CD14-positive monocyte (primary cell): ENCODE measurements at regions not wholly inside any gene's neighbourhood (a gene's known extent, or its start where the extent isn't known, plus 50 kb on each side); places are given as distances from the start of the nearest gene placed in this dataset.

ENCODE experiments used
- DNase-seq, 3 donors: peaks; one replicate each; pipeline ENCODE4 v3.0.0-alpha.2; 2011 to 2022
- H2AFZ ChIP-seq: 2 replicates; pipeline ENCODE4 v1.6.0; 2012; ENCODE audit warnings: mild to moderate bottlenecking, low read depth, low read length, inconsistent platforms; ENCODE audit not compliant: insufficient read depth, poor library complexity, severe bottlenecking
- H3K27ac ChIP-seq, 2 donors: 1 replicate in 1 of 2; 2 replicates in 1 of 2; pipeline ENCODE4 v1.5.1; 2012 to 2013; ENCODE audit warnings: low read length in 2 of 2, control low read depth in 1 of 2, inconsistent platforms in 1 of 2, low read depth in 1 of 2, mild to moderate bottlenecking in 1 of 2
- H3K27me3 ChIP-seq, 2 donors: one replicate each; pipeline versions ENCODE4 v1.6.0 to v1.6.1; 2011 to 2013; ENCODE audit warnings: low read length in 2 of 2; ENCODE audit not compliant: control insufficient read depth in 2 of 2, insufficient read depth in 2 of 2
- H3K36me3 ChIP-seq, 2 donors: replicated peaks in 1 of 2; 1 replicate in 1 of 2; 2 replicates in 1 of 2; pipeline versions ENCODE4 v1.5.1 to v1.6.1; 2012 to 2013; ENCODE audit warnings: low read length in 2 of 2, control low read depth in 1 of 2, inconsistent platforms in 1 of 2, mild to moderate bottlenecking in 1 of 2; ENCODE audit not compliant: insufficient read depth in 2 of 2, control insufficient read depth in 1 of 2
- H3K4me1 ChIP-seq, 2 donors: 1 replicate in 1 of 2; 2 replicates in 1 of 2; pipeline versions ENCODE4 v1.5.1 to v1.6.1; 2012 to 2013; ENCODE audit warnings: low read length in 2 of 2, control low read depth in 1 of 2, inconsistent platforms in 1 of 2, mild to moderate bottlenecking in 1 of 2, moderate library complexity in 1 of 2; ENCODE audit not compliant: insufficient read depth in 2 of 2, control insufficient read depth in 1 of 2
- H3K4me2 ChIP-seq: replicated peaks from 2 replicates; pipeline ENCODE3; 2012; ENCODE audit warnings: low read length, moderate library complexity, mild to moderate bottlenecking; ENCODE audit not compliant: poor library complexity, severe bottlenecking; ENCODE audit errors: extremely low read depth
- H3K4me3 ChIP-seq, 3 experiments: fragments of 200-600 bp in 1 of 3; sonication (generic) in 1 of 3; replicated peaks in 1 of 3; 1 replicate in 2 of 3; 2 replicates in 1 of 3; pipeline ENCODE4 v1.5.1; 2011 to 2013; ENCODE audit warnings: low read length in 3 of 3, mild to moderate bottlenecking in 3 of 3, control low read depth in 2 of 3, low read depth in 2 of 3, inconsistent platforms in 1 of 3, moderate library complexity in 1 of 3
- H3K79me2 ChIP-seq: 2 replicates; pipeline ENCODE4 v1.6.0; 2012; ENCODE audit warnings: mild to moderate bottlenecking, control low read depth, inconsistent platforms, low read length, moderate library complexity; ENCODE audit not compliant: insufficient read depth
- H3K9ac ChIP-seq: 2 replicates; pipeline ENCODE4 v1.6.0; 2017; ENCODE audit warnings: low read length, mild to moderate bottlenecking; ENCODE audit not compliant: insufficient read depth, poor library complexity, severe bottlenecking
- H3K9me3 ChIP-seq, 2 donors: replicated peaks in 1 of 2; 1 replicate in 1 of 2; 2 replicates in 1 of 2; pipeline versions ENCODE4 v1.5.1 to v1.6.1; 2012 to 2013; ENCODE audit warnings: low read length in 2 of 2, control low read depth in 1 of 2; ENCODE audit not compliant: control insufficient read depth in 1 of 2, insufficient read depth in 1 of 2
- H4K20me1 ChIP-seq: 2 replicates; pipeline ENCODE4 v1.6.0; 2012; ENCODE audit warnings: mild to moderate bottlenecking, low read length, control low read depth, moderate library complexity; ENCODE audit not compliant: insufficient read depth
- H3K27ac Mint-ChIP-seq, 7 donors: one replicate each; pipeline ENCODE4 v1.8.0; 2020; ENCODE audit warnings: mild to moderate bottlenecking in 7 of 7, mixed read lengths in 7 of 7, moderate library complexity in 6 of 7, inconsistent platforms in 2 of 7
- H3K27me3 Mint-ChIP-seq, 3 donors: one replicate each; pipeline ENCODE4 v1.8.0; 2021 to 2022; ENCODE audit warnings: low read depth in 3 of 3, mild to moderate bottlenecking in 3 of 3, mixed read lengths in 3 of 3, moderate library complexity in 3 of 3, inconsistent platforms in 1 of 3
- H3K36me3 Mint-ChIP-seq, 2 donors: one replicate each; pipeline ENCODE4 v1.8.0; 2020; ENCODE audit warnings: mixed read lengths in 2 of 2, inconsistent platforms in 1 of 2, mild to moderate bottlenecking in 1 of 2
- H3K4me1 Mint-ChIP-seq: one replicate; pipeline ENCODE4 v1.8.0; 2020; ENCODE audit warnings: mild to moderate bottlenecking, mixed read lengths
- H3K4me3 Mint-ChIP-seq, 2 donors: one replicate each; pipeline ENCODE4 v1.8.0; 2020; ENCODE audit warnings: mild to moderate bottlenecking in 2 of 2, mixed read lengths in 2 of 2, moderate library complexity in 1 of 2
- H3K9me3 Mint-ChIP-seq, 7 donors: one replicate each; pipeline ENCODE4 v1.8.0; 2020 to 2022; ENCODE audit warnings: mixed read lengths in 7 of 7, mild to moderate bottlenecking in 6 of 7, moderate library complexity in 6 of 7, inconsistent platforms in 2 of 7
- CTCF ChIP-seq: fragments of 200-600 bp; IDR thresholded peaks from one replicate; pipeline ENCODE4 v1.8.0; 2022; ENCODE audit warnings: antibody characterized with exemption, mild to moderate bottlenecking
- WGBS: methylation state at CpG from one replicate; pipeline ENCODE4 v1.1.5; 2013; ENCODE audit warnings: missing lambda C conversion rate; ENCODE audit not compliant: insufficient coverage; 5-methylcytosine and 5-hydroxymethylcytosine counted together
- intact Hi-C, 2 donors: fragments of 100-400 bp; cut with micrococcal nuclease; formaldehyde crosslinking; loops; one replicate each; pipeline versions ENCODE4 v1.15.0 to v1.15.1; 2023

- H3K9ac ChIP-seq: no peak overlapping the region
- no peaks in the 10 kb centered on the region for H3K27me3 ChIP-seq
- no peaks in the 10 kb centered on the region for H3K79me2 ChIP-seq
- Mint-ChIP-seq H3K27me3 (peaks cover 0 to 4% (median 2%) of the 10 kb centered on the region in 3 donors), H3K36me3 (no peaks in the 10 kb centered on the region), H3K4me3 (no peak overlapping the region), H3K4me1 (no peaks in the 10 kb centered on the region), H3K27ac (no peak overlapping the region), H3K9me3 (peaks cover 0 to 8% (median 2%) of the 10 kb centered on the region in 7 donors)
- no peaks in the 10 kb centered on the region for H4K20me1 ChIP-seq
- no peak for TF ChIP-seq CTCF
- H3K4me1 ChIP-seq: no peaks in the 10 kb centered on the region
- intact Hi-C loops: no loop called here
- no peak overlapping the region for H3K4me3 ChIP-seq
- H3K36me3 ChIP-seq: no peaks in the 10 kb centered on the region
- DNase-seq: no peak
- no peak overlapping the region for H3K4me2 ChIP-seq
- H3K9me3 ChIP-seq: no peaks in the 10 kb centered on the region
- 83% methylated on average over 1 of the region's 2 CpGs for WGBS
- H3K27ac ChIP-seq: no peak overlapping the region
- H2AFZ ChIP-seq: no peak overlapping the region
These were observed 95.8 kb downstream of the ADAMTS15 start for GRCh38 chr11:130544266-130544665.

GRCh38 chr11:130545449-130546072, 97.1 kb downstream of the ADAMTS15 start:
- Histone ChIP-seq H3K27ac (no peak overlapping the region), H2AFZ (no peak overlapping the region), H3K27me3 (no peaks in the 10 kb centered on the region), H3K4me3 (no peak overlapping the region), H3K4me1 (no peaks in the 10 kb centered on the region), H3K4me2 (no peak overlapping the region), H4K20me1 (no peaks in the 10 kb centered on the region), H3K9me3 (no peaks in the 10 kb centered on the region), H3K36me3 (no peaks in the 10 kb centered on the region), H3K79me2 (no peaks in the 10 kb centered on the region), H3K9ac (no peak overlapping the region)
- DNase-seq: no peak
- no CpG with 5 or more reads among the region's 4 CpGs for WGBS
- peaks cover 0 to 6% (median 2%) of the 10 kb centered on the region in 7 donors for H3K9me3 Mint-ChIP-seq
- H3K27me3 Mint-ChIP-seq: peaks cover 0 to 4% (median 3%) of the 10 kb centered on the region in 3 donors
- TF ChIP-seq CTCF: no peak
- no peaks in the 10 kb centered on the region for H3K4me1 Mint-ChIP-seq
- no peak overlapping the region for H3K27ac Mint-ChIP-seq
- no peaks in the 10 kb centered on the region for H3K36me3 Mint-ChIP-seq
- intact Hi-C loops: no loop called here
- no peak overlapping the region for H3K4me3 Mint-ChIP-seq
